ENCODE measurements at regions not wholly inside any gene's neighbourhood (a gene's known extent, or its start where the extent isn't known, plus 50 kb on each side); places are given as distances from the start of the nearest gene placed in this dataset.

- FAIRE-seq: no peak
- DNase-seq (ENCODE audit: insufficient read length, low spot score): no peak
- no peak for TF ChIP-seq PAX5 (IDR thresholded peaks at IDR 0.05; ENCODE audit: insufficient read depth, low read length, severe bottlenecking)
These were observed 380.8 kb downstream of the SPATA31D1 start for GRCh38 chr9:82369251-82369945.

- FAIRE-seq: no peak
- DNase-seq (ENCODE audit: insufficient read length, low spot score): no peak
- TF ChIP-seq POLR2AphosphoS5 (IDR thresholded peaks at IDR 0.05; ENCODE audit: low read depth, low read length) (no peak), SPI1 (IDR thresholded peaks at IDR 0.05; ENCODE audit: low read depth, low read length) (no peak), POLR2A (IDR thresholded peaks at IDR 0.05; ENCODE audit: low read depth, low read length) (no peak), PAX5 (IDR thresholded peaks at IDR 0.05; ENCODE audit: insufficient read depth, low read length, severe bottlenecking) (no peak), TAF1 (IDR thresholded peaks at IDR 0.05; ENCODE audit: low read depth, low read length) (no peak)
These were observed 386.5 kb downstream of the SPATA31D1 start for GRCh38 chr9:82375041-82375440.

GRCh38 chr9:82376677-82377232 is 388.2 kb downstream of the SPATA31D1 start:
- TF ChIP-seq PAX5 (IDR thresholded peaks at IDR 0.05; ENCODE audit: insufficient read depth, low read length, severe bottlenecking) (no peak), TAF1 (IDR thresholded peaks at IDR 0.05; ENCODE audit: low read depth, low read length) (no peak), POU2F2 (IDR thresholded peaks at IDR 0.05; ENCODE audit: low read depth, low read length) (no peak), POLR2AphosphoS5 (IDR thresholded peaks at IDR 0.05; ENCODE audit: low read depth, low read length) (no peak), SPI1 (IDR thresholded peaks at IDR 0.05; ENCODE audit: low read depth, low read length) (no peak), POLR2A (IDR thresholded peaks at IDR 0.05; ENCODE audit: low read depth, low read length) (no peak)
- FAIRE-seq: no peak
- DNase-seq (ENCODE audit: insufficient read length, low spot score): no peak

DNA sequence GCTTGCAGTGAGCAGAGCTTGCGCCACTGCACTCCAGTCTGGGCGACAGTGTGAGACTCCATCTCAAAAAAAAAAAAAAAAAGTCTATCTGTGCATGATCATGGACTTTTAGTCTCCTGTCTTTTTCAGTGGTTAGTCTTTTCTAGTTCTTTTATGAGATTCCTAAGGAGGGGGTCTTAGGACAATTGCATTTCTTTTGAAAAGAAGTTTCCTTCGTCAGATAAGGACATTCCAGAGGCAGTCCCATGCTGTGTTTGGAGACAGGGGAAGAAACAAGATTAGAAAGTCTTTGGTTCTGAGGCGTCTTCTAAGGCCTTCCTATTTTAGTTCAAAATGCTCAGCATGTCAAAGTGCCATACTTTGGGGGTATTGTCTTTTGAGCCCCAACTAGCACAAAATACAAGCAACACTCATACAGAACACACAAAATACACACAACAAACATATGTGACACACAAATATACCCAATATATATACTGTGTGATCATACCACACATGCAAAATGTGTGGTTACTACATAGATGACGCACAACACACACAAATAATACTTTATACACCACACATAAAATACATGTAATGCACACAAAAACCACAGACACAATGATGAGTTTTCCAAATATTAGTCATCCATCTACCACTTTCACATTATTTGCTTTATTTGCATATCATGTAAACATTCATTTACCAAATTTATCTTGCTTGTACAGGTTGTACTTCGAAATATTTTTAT is 394.5 kb downstream of the SPATA31D1 start:
- TF ChIP-seq POLR2AphosphoS5 (IDR thresholded peaks at IDR 0.05; ENCODE audit: low read depth, low read length) (no peak), POU2F2 (IDR thresholded peaks at IDR 0.05; ENCODE audit: low read depth, low read length) (no peak), SPI1 (IDR thresholded peaks at IDR 0.05; ENCODE audit: low read depth, low read length) (no peak), PAX5 (IDR thresholded peaks at IDR 0.05; ENCODE audit: insufficient read depth, low read length, severe bottlenecking) (no peak), TAF1 (IDR thresholded peaks at IDR 0.05; ENCODE audit: low read depth, low read length) (no peak), POLR2A (IDR thresholded peaks at IDR 0.05; ENCODE audit: low read depth, low read length) (no peak)
- FAIRE-seq (no peak), DNase-seq (ENCODE audit: insufficient read length, low spot score) (no peak)

GRCh38 chr9:82385633-82386032 is 397.1 kb downstream of the SPATA31D1 start:
- DNase-seq (ENCODE audit: insufficient read length, low spot score) (no peak), FAIRE-seq (no peak)
- TF ChIP-seq POLR2A (IDR thresholded peaks at IDR 0.05; ENCODE audit: low read depth, low read length): no peak
- no peak for TF ChIP-seq PAX5 (IDR thresholded peaks at IDR 0.05; ENCODE audit: insufficient read depth, low read length, severe bottlenecking)
- TF ChIP-seq TAF1 (IDR thresholded peaks at IDR 0.05; ENCODE audit: low read depth, low read length): no peak
- no peak for TF ChIP-seq SPI1 (IDR thresholded peaks at IDR 0.05; ENCODE audit: low read depth, low read length)
- TF ChIP-seq POU2F2 (IDR thresholded peaks at IDR 0.05; ENCODE audit: low read depth, low read length): no peak
- no peak for TF ChIP-seq POLR2AphosphoS5 (IDR thresholded peaks at IDR 0.05; ENCODE audit: low read depth, low read length)

- FAIRE-seq (no peak), DNase-seq (ENCODE audit: insufficient read length, low spot score) (no peak)
- TF ChIP-seq TAF1 (IDR thresholded peaks at IDR 0.05; ENCODE audit: low read depth, low read length) (no peak), SPI1 (IDR thresholded peaks at IDR 0.05; ENCODE audit: low read depth, low read length) (no peak), POU2F2 (IDR thresholded peaks at IDR 0.05; ENCODE audit: low read depth, low read length) (no peak), POLR2A (IDR thresholded peaks at IDR 0.05; ENCODE audit: low read depth, low read length) (no peak), POLR2AphosphoS5 (IDR thresholded peaks at IDR 0.05; ENCODE audit: low read depth, low read length) (no peak), PAX5 (IDR thresholded peaks at IDR 0.05; ENCODE audit: insufficient read depth, low read length, severe bottlenecking) (no peak)
These were observed 409.0 kb downstream of the SPATA31D1 start for GRCh38 chr9:82397534-82397933.

GRCh38 chr9:82404196-82404870 is 415.8 kb downstream of the SPATA31D1 start:
- FAIRE-seq: no peak
- TF ChIP-seq TAF1 (IDR thresholded peaks at IDR 0.05; ENCODE audit: low read depth, low read length): no peak
- no peak for TF ChIP-seq POLR2A (IDR thresholded peaks at IDR 0.05; ENCODE audit: low read depth, low read length)
- no peak for TF ChIP-seq PAX5 (IDR thresholded peaks at IDR 0.05; ENCODE audit: insufficient read depth, low read length, severe bottlenecking)
- TF ChIP-seq POLR2AphosphoS5 (IDR thresholded peaks at IDR 0.05; ENCODE audit: low read depth, low read length): no peak
- TF ChIP-seq SPI1 (IDR thresholded peaks at IDR 0.05; ENCODE audit: low read depth, low read length): no peak
- TF ChIP-seq POU2F2 (IDR thresholded peaks at IDR 0.05; ENCODE audit: low read depth, low read length): no peak
- DNase-seq (ENCODE audit: insufficient read length, low spot score): no peak

DNA sequence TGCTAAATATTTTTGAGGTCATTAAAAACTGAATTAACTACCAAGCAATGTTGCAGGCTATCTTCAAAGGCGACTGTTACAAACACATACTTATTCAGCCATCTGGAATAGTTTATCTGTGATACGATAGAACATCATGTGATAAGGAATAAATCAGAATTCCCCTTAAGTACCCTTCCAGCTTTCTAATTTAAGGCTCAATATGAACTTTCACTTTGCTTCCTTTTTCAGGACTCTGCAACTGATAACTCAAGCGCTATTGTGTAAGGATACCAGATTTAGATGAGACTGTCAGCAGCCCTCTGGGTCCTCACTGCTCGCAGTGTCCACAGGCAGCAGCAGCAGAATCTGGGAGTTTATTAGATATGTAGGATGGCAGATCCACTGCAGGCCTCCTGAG is 416.3 kb downstream of the SPATA31D1 start:
- no peak for TF ChIP-seq POLR2A (IDR thresholded peaks at IDR 0.05; ENCODE audit: low read depth, low read length)
- TF ChIP-seq POU2F2 (IDR thresholded peaks at IDR 0.05; ENCODE audit: low read depth, low read length): no peak
- no peak for TF ChIP-seq TAF1 (IDR thresholded peaks at IDR 0.05; ENCODE audit: low read depth, low read length)
- no peak for TF ChIP-seq POLR2AphosphoS5 (IDR thresholded peaks at IDR 0.05; ENCODE audit: low read depth, low read length)
- no peak for TF ChIP-seq PAX5 (IDR thresholded peaks at IDR 0.05; ENCODE audit: insufficient read depth, low read length, severe bottlenecking)
- TF ChIP-seq SPI1 (IDR thresholded peaks at IDR 0.05; ENCODE audit: low read depth, low read length): no peak
- DNase-seq (ENCODE audit: insufficient read length, low spot score) (no peak), FAIRE-seq (no peak)

DNA sequence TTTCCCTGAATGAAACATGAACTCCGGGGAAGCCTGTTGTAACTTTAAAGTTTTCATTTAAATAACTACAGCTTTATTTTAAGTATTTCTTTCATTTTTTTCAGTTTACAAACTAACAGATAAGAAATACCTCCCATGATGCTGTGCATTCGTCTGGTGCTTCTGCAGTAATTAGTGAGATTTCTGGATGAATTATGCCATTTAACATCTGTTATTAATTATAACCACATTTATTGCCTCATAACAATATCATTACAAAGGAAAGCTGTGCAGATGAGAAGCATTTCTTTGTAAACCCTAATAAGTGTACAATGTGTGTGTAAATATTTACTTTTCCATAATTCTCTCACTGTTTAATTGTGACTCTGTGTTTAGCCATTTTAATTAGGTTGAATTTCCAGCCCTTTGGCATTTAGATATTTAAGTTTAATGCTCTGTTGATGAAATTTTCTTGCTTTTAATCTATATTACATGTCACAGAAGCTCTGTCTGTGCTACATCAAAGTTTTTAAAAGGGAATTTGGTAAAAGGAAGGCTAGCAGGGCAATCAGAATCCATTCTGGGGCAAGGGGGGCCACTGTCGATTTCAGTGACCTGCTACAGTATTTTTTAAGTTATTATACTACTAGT is 418.0 kb downstream of the SPATA31D1 start:
- DNase-seq (ENCODE audit: insufficient read length, low spot score) (no peak), FAIRE-seq (no peak)
- no peak for TF ChIP-seq POLR2AphosphoS5 (IDR thresholded peaks at IDR 0.05; ENCODE audit: low read depth, low read length)
- TF ChIP-seq SPI1 (IDR thresholded peaks at IDR 0.05; ENCODE audit: low read depth, low read length): no peak

Data from GM12891 (cell line).